Activated CD8-positive, alpha-beta memory T cell treated with anti-CD3 and anti-CD28 coated beads, Interleukin-2, amount 50 U/mL, for 4 hours (primary cell): ENCODE measurements at regions not wholly inside any gene's neighbourhood (a gene's known extent, or its start where the extent isn't known, plus 50 kb on each side); places are given as distances from the start of the nearest gene placed in this dataset.

Source experiments
- DNase-seq: peaks from one replicate; pipeline ENCODE4 v3.0.0-alpha.2; 2020

DNA sequence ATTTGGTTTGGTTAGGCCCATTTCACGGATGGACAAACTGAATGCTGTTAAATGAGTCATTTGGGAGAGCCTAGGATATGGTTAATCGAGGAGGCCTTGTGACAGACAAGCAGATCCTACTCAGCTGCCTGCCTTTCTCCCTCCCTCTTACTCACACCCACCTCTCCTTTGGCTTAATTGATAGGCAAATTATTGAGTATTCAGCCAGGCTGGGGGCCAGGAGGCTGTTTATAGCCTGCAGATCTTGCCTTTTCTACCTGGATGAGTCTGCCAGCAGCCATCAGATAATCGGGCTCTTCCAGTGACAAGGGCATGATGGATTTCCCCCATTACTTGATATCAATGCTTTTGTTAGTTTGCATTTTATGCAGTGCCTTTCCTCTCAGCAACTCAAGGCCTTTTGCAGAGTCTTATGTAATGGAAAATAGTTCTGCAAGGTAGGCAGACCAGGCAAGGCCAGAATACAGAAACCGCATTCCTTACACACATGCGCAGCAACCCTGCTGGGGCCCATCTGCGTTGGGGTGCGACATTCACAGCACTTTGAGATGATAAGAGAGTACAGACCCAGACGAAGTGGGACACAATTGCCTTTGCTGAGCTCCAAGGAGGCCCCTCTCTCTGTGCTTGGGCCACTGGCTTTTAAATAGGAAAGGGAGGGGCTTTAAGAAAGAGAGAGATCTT is 96.2 kb upstream of the ATP6AP2 start:
- no peak for DNase-seq

DNA sequence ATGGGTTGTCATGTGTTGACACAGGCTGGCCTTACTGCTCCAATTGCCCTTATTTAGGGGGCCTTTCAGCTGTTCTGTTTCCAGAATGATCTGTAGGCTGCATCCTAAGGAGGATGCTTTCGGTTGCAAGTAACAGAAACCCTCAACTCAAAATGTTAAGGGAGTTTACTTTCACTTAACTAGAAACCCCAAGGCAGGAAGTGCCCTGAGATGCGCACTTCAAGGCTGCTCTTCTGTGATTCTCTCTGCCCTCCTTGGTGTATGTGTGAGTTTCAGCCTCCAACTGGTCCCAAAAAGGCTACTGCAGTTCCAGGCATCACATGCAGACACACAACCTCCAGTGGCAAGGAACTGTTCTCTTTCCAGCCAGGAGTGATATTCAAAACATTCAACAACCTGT is 97.3 kb upstream of the ATP6AP2 start:
- no peak for DNase-seq

DNA sequence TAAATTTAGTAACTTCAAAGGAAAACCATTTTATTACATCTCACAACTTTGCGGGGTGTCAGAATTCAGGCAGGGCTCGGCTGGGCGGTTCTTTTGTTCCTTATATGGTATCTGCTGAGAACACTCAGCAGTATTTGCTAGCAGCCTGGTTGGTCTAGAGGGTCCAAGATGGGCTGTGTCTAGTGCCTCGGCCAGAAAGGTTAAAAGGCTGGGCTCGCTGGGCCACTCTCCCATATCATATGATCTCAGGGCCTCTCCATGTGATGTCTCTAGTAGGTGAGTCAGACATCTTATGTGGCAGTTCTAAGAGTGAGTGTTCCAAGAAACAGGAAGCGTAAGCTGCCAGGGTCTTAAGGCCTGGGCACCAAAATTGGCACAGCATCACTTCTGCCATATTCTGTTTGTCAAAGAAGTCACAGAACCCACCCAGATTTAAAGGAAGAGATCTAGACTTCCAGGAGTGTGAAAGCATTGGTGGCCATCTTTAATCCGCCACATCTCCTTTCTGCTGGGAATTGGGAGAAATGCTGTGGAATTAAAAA is 100.9 kb upstream of the ATP6AP2 start:
- DNase-seq = no peak

DNA sequence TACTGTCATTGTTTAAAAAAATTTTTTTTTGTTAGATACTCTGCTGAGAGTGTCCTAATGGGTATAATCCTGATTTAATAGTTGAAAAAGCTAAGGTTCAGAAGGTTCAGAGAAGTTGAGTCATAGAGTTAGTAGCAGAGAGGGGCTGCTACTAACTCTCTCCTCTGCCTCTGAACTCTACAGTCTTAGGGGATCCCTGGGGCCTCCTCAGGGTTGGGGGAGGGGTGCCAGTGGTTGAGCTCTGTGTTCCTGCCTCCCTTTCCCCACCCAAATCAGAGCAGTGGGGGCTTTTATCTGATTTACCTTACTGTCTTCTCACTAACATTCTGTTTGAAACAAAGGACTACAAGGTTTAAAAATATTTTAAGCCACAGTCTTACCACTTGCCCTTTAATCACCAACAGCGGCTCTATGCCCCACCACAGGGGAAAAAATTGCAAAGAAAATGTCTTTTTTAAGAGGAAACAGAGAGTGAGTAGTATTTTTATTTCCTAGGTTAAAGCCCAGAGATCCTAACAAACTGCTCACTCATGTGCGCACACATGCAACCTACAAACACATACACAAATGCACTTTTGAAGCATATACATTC is 102.2 kb upstream of the ATP6AP2 start:
- no peak for DNase-seq

DNA sequence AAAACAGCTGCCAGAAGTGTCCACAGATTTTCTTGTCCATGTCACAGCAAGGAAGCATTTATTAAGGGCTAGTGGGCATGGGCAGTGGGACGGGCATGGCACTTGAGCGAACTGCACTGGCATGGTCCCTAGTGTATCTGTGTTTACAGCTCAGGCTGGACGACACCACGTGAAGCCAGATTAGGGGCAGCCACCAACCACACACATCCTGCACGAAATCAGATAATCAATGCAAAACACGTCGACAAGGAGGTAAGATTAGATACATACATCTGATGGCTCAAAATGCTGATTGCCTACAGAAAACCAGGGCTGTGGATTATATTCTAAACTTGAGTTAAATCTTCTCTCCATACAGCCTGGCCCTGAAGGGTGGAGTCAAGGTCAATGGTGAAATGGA is 103.8 kb upstream of the ATP6AP2 start:
- DNase-seq = no peak

DNA sequence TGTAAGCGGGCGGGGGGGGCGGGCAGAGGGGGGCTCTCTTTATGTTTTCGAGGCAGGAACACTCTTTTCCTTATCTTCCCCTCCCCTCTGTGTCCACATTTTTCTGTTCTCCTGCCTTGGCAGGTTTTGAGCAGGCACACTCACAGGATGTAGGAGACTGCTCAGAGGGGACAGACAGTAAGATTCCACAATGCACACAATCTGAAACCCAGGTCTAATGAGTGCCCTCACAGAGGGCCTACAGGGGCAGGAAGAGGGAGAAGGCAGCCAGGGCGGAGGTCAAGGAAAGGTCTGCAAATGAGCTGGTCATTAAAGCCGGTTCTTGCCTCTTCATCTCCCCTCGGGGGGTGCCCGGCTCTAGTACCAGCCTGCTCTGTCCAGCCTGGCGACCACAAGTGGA is 106.1 kb upstream of the ATP6AP2 start:
- DNase-seq = no peak

DNA sequence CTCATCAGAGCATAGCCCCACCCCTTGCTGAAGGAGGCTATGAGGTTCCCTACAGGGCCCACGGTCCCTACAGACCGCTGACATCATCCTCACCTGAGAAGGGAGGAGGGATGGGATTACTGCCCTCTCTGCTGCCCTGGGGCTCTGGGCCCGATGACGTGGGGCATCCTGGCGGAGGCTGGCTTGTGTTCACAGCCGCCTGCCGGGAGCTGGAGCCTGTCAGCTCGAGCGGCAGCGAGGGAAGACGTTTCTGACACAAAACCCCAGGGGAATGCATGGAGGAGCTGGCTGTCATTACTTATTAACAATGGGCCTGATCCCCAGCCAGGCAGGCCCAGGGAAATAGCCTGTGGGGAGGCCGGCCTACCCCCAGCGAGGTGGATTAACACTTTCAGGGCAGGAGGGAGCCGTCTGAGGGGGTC is 106.6 kb upstream of the ATP6AP2 start:
- DNase-seq = no peak

DNA sequence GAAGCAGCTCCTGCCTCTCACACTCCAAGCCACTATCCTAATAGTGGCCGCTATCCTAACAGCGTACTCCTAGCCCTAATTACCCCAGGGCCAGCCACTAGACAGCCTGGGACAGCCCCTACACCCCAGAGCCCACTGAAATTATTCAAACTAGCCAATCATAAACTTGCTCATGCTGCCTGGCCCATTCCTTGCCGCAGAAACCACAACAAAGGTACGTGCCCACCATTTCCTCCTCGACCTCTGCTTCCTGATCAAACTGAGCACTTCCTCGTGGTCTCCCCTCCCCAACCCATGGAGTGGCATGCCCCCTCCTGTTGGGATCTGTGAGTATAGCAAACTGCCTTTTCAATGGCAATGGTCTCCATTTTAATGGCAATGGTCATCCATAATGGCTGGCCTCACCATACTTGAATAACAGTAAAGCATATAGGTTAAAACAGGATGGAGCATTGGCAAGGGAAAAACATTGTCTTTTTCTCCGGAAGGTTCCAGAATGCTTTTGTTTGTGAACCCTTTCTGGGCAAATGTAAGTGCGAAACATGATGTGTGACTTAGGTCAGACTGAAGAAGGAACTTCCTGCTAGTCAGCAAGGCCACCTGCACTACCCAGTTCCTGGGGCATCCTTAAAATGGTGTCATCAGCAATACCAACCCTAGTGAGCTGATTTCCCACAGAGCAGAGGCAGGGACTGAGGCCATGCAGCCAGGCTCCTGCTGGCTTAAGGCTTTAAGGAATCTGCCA is 107.1 kb upstream of the ATP6AP2 start:
- no peak for DNase-seq

DNA sequence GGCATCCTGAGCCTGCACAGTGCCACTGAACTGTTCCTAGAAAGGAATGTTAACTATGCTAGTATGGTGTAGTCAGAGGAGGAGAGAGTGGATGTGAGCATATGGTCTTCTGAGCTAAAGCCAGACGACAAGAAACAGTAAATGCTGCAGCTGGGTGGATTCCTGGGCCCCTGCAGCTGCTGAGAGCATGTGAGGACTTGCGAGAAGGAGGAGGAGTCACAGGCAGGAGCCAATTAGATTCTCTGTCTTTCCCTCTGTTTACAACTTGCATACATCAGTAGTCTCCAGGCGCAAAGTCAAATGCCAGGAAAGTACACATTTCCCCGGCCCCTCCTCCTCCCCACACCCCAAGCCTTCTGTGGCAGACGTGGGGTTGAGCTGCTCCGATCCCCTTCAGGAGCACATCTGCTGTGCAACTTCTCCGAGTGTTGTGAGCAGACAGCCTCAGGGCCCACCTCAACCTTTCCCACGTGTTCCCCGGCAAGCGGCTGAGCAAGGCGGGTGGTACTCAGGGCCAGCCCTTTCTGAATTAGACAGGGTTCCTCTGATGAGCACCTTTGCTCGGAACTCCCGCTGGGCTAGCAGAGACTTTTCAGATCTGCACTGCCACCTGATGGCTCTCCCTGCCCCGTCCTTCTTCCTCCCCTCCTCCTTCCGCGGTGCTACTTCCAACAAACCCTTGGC is 108.7 kb upstream of the ATP6AP2 start:
- DNase-seq = peak; percentile 16

DNA sequence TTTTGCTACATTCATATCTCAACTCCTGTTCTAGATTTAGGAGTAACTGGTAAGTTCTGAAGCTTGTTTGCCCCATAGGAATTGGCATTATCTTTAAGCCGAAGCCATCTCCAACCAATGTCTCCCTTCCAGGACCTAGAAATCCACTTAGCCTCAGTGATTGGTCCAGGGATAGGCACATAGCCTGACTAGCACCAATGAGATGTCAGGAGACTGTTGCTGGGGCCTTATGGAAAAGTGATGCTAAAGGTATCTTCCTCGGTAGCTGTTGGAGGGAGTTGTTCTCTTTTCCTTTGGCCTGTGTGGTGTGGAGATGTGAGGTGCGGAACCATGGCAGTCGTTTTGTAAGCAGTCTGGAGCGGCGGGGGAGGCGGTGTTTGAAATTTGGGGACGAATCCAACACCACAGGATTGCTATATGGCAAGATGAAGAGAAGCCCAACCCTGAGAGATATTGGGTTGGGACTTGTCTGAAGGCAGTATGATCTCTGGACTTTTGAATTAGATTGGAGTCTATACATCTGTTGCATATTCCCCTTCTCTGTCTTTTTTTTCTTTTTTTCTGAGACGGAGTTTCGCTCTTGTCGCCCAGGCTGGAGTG is 109.8 kb upstream of the ATP6AP2 start:
- no peak for DNase-seq

DNA sequence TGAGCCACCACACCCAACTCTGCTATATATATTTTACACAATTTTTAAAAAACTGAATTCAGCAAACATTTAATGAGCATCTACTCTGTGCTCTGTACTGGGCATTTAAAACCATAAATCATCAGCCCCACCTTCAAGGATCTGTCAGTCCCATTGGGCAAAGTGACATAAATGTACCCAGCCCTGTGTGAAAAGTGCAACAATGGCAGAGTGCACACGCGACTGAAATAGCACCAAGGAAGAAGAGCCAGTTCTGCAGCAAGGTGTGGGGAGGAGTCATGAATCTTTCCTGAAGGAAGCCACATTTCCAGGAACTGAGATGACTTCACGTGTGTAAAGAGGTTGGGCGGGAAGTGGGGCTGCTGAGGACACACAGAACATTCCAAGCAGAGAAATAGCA is 111.5 kb upstream of the ATP6AP2 start:
- DNase-seq = no peak

DNA sequence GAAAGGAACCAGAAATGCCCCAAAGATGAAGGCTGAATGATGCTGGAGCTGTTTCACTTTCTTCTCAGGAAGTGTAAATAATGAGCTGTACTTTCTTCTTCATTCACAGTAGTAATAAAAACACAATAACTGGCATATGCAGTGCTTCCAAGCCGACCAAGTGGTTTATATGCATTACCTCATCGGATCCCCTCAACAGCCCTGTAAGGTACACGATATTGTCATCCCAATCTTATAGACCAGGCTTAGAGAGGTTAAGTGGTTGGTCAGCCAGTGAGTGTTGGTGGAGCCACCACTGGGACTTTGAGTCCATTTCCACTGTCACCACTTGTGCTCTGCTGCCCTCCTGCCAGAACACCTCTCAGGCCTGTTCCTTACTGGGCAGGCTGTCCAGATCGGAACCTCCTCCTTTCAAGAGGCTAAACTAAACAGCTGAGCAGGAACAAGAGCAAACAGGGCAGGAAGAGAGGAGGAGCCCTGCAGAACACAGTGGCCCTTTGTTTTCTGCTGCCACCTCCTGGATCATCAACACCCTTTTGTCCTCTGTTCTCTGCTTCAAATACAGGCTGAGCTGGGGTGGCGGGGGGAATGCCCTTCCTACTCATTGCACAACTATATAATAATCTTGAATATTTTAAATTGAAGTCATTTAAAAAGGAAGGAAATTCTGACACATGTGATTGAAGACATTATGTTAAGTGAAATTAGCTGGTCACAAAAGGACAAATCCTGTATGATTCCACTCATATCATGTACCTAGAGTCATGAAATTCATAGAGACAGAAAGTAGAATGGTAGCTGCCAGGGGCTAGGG is 112.5 kb upstream of the ATP6AP2 start:
- DNase-seq = no peak

DNA sequence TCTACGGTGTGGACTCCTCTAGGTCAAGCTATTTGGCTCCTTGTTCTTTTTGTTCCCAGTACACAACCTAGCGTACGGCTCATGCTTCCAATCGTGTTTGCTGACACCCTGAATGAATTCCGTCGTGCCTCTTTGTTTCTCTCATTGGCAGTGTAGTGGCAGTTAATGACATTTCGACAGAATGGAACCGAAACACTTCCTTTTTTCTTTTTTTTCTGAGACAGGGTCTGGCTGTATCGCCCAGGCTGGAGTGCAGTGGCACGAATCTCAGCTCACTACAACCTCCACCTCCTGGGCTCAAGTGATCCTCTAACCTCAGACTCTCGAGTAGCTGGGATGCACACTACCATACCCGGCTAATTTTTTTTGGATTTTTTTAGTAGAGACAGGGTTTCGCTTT is 113.3 kb upstream of the ATP6AP2 start:
- DNase-seq = no peak

DNA sequence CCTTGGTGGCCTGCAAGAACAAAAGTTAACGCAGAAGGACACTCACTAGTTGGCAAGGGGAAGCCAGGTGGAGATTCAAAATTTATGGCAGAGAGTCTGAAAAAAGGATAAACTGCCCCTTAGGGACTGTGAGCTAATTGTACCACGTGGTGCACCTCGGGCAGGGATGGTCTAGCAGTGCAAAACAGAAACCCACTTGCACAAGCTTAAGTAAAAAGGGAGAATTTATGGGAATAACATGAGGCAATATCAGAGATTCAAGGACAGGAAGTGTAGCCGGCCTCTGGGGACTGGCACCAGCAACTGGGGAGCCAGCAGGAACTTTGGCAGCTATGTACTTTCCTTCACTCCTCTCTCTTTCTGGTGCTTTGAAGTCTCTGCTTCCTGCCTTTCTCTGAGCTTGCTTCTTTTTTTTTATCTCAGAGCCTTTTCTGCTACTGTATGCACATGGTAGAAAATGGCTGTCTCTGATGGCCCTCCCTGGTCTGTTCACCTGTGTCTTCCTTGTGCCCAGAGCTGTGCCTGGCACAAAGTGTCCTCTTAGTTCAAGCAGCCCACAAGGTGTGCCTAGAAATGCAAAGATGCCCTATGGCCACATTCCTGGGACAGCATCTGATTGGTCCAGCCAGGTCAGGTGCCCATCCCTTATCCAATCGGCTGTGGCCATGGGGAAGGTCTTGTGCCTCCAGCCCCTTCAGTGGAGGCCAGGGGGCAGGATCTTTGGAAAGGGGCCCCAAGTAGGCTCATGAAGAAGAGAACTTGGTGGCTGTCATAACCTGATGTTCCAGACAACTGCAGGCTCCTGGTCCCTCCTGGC is 114.8 kb upstream of the ATP6AP2 start:
- DNase-seq = no peak

DNA sequence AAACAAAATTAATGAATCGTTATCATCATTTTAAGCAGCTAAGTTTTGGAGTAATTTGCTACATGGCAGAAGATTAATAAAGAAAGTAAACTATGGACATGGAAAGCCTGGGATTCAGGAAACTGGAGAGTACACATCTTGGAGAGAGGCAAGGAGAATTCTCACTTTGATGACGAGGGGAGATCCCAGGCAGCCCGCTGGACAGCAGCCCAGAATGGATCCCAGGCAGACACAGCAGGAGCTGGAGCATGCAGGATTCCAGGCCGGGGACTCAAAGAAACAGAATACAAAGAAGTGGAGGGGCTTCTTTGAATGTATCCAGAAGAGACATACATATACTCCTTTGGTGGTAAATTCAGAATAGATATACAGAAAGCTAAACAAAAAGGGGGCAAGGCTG is 118.0 kb upstream of the ATP6AP2 start:
- no peak for DNase-seq

DNA sequence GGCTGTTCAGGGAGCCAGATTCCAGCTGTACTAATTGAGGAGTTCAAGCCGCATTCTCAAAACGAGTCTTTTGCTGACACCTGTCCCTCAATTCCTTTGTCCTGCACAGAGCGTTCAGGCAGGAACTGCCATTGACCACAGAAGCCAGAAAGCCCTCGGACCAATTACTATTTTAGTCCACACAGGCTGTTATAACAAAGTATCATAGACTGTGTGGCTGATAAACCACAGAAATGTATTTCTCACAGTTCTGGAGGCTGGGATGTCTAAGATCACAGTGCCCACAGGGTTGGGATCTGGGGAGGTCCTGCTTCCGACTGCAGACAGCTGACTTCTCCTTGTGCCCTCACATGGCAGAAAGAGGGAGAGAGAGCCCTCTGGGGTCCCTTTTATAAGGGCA is 119.8 kb upstream of the ATP6AP2 start:
- DNase-seq = no peak

DNA sequence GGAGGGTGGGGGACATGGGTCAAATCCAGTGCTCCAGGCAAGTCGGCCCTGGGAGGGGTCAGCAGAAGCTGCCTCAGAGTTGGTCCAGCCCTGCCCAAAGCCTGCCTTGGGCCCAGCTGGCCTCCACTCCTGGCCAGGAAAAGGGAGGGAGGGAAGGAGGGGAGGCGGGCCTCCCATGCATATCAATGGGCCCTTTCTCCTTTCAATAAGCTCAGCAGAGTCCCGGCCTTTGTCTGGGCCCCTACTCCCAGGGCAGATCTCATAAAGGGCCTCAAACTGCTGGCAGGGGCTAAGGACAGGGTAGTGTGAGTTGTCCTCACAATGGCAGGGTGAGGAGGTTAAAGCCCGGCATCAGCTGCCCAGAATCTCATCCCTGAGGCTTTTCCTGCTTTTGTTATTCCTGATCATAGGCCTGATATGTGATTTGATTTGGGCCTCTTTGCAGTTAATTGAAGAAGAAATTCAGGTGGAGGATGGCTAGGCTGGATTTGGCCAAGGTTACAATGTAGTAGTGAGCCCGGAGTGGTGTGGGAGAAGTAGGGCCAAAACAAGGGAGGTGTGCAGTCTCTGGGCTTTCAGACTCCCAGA is 121.1 kb upstream of the ATP6AP2 start:
- DNase-seq = no peak

DNA sequence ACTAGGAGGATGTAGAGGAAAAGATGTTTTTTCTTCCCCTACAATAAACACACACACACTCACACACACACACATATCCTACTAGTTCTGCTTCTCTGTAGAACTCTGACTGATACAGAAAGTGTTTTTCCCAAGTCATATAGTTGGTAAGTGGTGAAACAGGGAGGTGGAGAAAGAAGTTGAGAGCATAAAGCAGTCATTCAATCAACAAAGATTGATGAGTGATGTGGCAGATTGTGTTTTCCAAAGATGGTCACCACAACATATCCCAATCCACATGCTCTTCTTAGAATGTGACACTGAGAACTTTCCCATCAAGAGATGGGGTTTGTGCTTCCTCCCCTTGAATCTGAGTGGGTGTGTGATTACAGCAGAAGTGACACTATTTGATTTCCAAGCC is 123.4 kb upstream of the ATP6AP2 start:
- DNase-seq = no peak

DNA sequence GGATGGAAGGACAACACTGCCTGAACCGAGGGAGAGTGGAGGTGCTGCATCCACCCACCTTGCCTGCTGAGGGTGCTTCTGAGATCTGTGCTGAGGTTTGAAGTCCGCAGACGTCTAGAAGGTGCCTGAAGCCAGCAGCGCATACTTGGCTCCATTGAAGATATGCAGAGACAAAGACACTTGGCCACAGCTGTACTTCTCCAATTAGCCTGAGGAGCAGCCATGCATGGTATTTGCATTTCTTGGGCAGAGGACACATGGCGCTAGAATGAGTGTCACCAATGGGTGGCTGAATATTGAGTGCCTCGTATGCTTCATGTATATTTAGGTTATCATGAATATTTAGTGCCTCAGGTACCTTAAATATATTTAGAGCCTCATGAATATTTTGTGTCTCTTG is 128.7 kb upstream of the ATP6AP2 start:
- no peak for DNase-seq

DNA sequence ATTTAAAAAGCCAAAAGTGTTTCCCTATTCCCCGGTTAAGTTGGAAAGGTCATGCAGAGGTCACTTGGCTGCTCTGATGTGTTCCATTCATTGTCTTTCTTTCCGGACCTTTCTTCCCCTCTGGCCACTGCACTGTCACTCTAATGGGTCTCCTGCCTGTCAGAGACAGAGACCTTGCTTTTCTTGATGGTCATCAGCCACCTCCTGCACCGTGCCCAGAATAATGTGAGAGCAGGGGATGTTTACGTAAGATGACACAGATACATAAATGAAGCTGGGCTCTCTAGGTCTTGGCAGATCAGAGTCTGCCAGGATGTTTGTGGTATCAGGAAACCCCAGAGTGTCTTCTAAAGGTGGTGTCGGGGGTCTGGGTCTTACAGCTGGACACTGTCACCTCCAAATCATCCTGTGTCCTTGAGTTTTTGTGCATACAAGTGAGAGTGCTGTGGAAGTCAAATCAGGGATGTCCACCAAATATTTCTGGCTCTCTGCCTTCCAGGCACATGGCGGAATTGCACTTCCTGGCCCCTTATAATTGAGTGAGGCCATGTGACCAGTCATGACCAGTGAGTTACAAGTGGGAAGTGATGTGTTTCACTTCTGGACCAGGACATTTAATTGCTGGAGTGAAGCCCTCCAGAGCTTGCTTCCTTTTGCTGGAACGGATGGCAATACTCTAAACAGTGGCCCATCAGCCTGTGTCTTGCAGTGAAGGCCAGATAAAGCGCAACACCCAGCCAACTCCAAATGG is 130.6 kb upstream of the ATP6AP2 start:
- no peak for DNase-seq
